ENCODE measurements at regions not wholly inside any gene's neighbourhood (a gene's known extent, or its start where the extent isn't known, plus 50 kb on each side); places are given as distances from the start of the nearest gene placed in this dataset.

DNA sequence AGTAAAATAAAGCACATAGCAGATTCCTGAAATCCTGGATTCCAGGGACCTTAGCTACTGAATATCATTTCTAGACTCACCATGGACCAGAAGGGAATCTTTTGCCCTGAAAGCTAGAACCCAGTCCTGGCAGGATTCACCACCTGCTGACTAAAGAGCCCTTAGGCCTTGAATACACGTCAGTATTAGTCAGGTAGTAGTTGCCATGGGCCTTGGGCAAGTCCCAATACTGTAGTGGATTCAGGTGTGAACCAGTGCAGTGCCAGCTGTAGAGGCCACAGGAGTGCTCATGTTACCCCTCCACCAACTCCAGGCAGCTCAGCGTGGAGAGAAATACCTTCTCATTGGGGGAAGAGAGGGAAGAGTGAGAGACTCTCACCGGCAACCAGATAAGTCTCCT is 64.1 kb upstream of the UBQLN2 start:
- TF ChIP-seq, protein P1, sequence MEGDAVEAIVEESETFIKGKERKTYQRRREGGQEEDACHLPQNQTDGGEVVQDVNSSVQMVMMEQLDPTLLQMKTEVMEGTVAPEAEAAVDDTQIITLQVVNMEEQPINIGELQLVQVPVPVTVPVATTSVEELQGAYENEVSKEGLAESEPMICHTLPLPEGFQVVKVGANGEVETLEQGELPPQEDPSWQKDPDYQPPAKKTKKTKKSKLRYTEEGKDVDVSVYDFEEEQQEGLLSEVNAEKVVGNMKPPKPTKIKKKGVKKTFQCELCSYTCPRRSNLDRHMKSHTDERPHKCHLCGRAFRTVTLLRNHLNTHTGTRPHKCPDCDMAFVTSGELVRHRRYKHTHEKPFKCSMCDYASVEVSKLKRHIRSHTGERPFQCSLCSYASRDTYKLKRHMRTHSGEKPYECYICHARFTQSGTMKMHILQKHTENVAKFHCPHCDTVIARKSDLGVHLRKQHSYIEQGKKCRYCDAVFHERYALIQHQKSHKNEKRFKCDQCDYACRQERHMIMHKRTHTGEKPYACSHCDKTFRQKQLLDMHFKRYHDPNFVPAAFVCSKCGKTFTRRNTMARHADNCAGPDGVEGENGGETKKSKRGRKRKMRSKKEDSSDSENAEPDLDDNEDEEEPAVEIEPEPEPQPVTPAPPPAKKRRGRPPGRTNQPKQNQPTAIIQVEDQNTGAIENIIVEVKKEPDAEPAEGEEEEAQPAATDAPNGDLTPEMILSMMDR (optimal IDR thresholded peaks at IDR 0.05 in 1 of 3, IDR thresholded peaks at IDR 0.05 in 1 of 3, conservative IDR thresholded peaks at IDR 0.05 in 1 of 3; ENCODE audit: extremely low read depth in 1 of 3, insufficient read depth in 2 of 3, low read length in 3 of 3) = no peak
- TF ChIP-seq EZH2 (IDR thresholded peaks at IDR 0.05; ENCODE audit: low read length) = no peak

All from keratinocyte (primary cell).